GM12878 (cell line): ENCODE measurements at regions not wholly inside any gene's neighbourhood (a gene's known extent, or its start where the extent isn't known, plus 50 kb on each side); places are given as distances from the start of the nearest gene placed in this dataset.

Experiments
- ATAC-seq: fragments of 200-7000 bp; cut with Tn5 transposase; 3 replicates; pipeline ENCODE4 v1.9.1; 2020; ENCODE audit warnings: mild to moderate bottlenecking, moderate library complexity
- BruUV-seq: library from RNA; stranded (reverse); fragments of 400-500 nt; replicated peaks from 2 replicates; lab custom pipeline; 2021; lab: Mats Ljungman, UMichigan
- CTCF ChIA-PET: fragments of 300-600 bp; sonication (Branson Sonifier 250); formaldehyde crosslinking; extraction: SDS; loops from one replicate; lab custom pipeline; 2021; ENCODE audit warnings: inconsistent platforms; lab: Yijun Ruan, JAX
- POLR2A ChIA-PET: fragments of 350-600 bp; formaldehyde crosslinking; extraction: SDS; loops from one replicate; lab custom pipeline; 2021; ENCODE audit warnings: inconsistent platforms; lab: Charles Lee
- RAD21 ChIA-PET: fragments of 300-600 bp; sonication (Branson Sonifier 250); formaldehyde crosslinking; loops from one replicate; lab custom pipeline; 2023; ENCODE audit warnings: antibody characterized with exemption; ENCODE audit not compliant: unreplicated experiment; lab: Charles Lee
- SMC1A ChIA-PET: fragments of 300-600 bp; sonication (Branson Sonifier 250); formaldehyde crosslinking; loops from one replicate; lab custom pipeline; 2023; ENCODE audit not compliant: unreplicated experiment, uncharacterized antibody; lab: Charles Lee
- DNase-seq: peaks from one replicate; pipeline ENCODE4 v3.0.0-alpha.2; 2011; ENCODE audit warnings: low read depth, low spot score
- FAIRE-seq: peaks from 3 replicates; lab custom pipeline; 2011; peaks lifted over from hg19 to GRCh38; lab: Jason Lieb, UNC
- H2AFZ ChIP-seq: 2 replicates; pipeline ENCODE4 v1.6.0; 2011; ENCODE audit warnings: low read depth, low read length, control low read depth; ENCODE audit not compliant: control insufficient read depth
- H3K27ac ChIP-seq: 2 replicates; pipeline ENCODE4 v1.5.1; 2011; ENCODE audit warnings: control low read depth; ENCODE audit not compliant: control insufficient read depth, insufficient read depth
- H3K27me3 ChIP-seq, 2 experiments: replicated peaks in 1 of 2; 2 replicates each; pipeline versions ENCODE4 v1.6.0 to v1.6.1; 2011; ENCODE audit warnings: low read length in 1 of 2; ENCODE audit not compliant: control insufficient read depth in 2 of 2, insufficient read depth in 2 of 2
- H3K36me3 ChIP-seq, 2 experiments: 2 replicates each; pipeline ENCODE4 v1.5.1; 2011; ENCODE audit warnings: low read length in 1 of 2; ENCODE audit not compliant: control insufficient read depth in 2 of 2, insufficient read depth in 2 of 2
- H3K4me1 ChIP-seq: 2 replicates; pipeline ENCODE4 v1.6.1; 2011; ENCODE audit warnings: mild to moderate bottlenecking, low read length, moderate library complexity, mixed read lengths; ENCODE audit not compliant: control insufficient read depth, insufficient read depth
- H3K4me2 ChIP-seq: 2 replicates; pipeline ENCODE4 v1.6.0; 2011; ENCODE audit warnings: control low read depth; ENCODE audit not compliant: control insufficient read depth, insufficient read depth
- H3K4me3 ChIP-seq: fragments of 200-600 bp; sonication (generic); 2 replicates; pipeline ENCODE4 v1.5.1; 2016
- H3K79me2 ChIP-seq: 2 replicates; pipeline ENCODE4 v1.6.0; 2011; ENCODE audit warnings: low read length; ENCODE audit not compliant: control insufficient read depth, insufficient read depth
- H3K9ac ChIP-seq: 2 replicates; pipeline ENCODE4 v1.8.0; 2011; ENCODE audit warnings: low read length, control low read depth, mixed read lengths; ENCODE audit not compliant: control insufficient read depth, insufficient read depth
- H3K9me3 ChIP-seq: replicated peaks from 3 replicates; pipeline ENCODE4 v1.5.1; 2011; ENCODE audit warnings: mild to moderate bottlenecking, low read length; ENCODE audit not compliant: control insufficient read depth, insufficient read depth
- H4K20me1 ChIP-seq: 2 replicates; pipeline ENCODE4 v1.6.0; 2011; ENCODE audit not compliant: control insufficient read depth, insufficient read depth
- BMI1 ChIP-seq: fragments of 450-650 bp; IDR thresholded peaks from 2 replicates; pipeline ENCODE4 v1.6.1; 2016; ENCODE audit warnings: mild to moderate bottlenecking, moderate library complexity, borderline replicate concordance
- ETV6 ChIP-seq, 2 experiments: fragments of 450-650 bp in 1 of 2; IDR thresholded peaks in 1 of 2; conservative IDR thresholded peaks in 1 of 2; 2 replicates each; pipeline ENCODE4 v1.6.1; 2014; ENCODE audit warnings: antibody characterized with exemption in 1 of 2, borderline replicate concordance in 1 of 2, low read depth in 1 of 2, mild to moderate bottlenecking in 1 of 2, moderate library complexity in 1 of 2
- GATAD2B ChIP-seq: fragments of 450-650 bp; conservative IDR thresholded peaks from 2 replicates; pipeline ENCODE4 v1.6.1; 2017; ENCODE audit warnings: low read depth, mild to moderate bottlenecking, moderate library complexity
- IRF4 ChIP-seq: IDR thresholded peaks from 2 replicates; pipeline ENCODE4 v1.6.1; 2011; ENCODE audit warnings: low read depth, low read length
- MTA3 ChIP-seq: IDR thresholded peaks from 2 replicates; pipeline ENCODE4 v1.6.1; 2012; ENCODE audit warnings: low read length, inconsistent platforms, borderline replicate concordance
- SMC3 ChIP-seq: IDR thresholded peaks from 2 replicates; pipeline ENCODE4 v1.6.1; 2011; ENCODE audit warnings: low read length, improper control_type of control experiment, borderline replicate concordance
- TBL1XR1 ChIP-seq: IDR thresholded peaks from 2 replicates; pipeline ENCODE4 v1.6.1; 2012; ENCODE audit warnings: low read depth, low read length, improper control_type of control experiment
- YY1 ChIP-seq: IDR thresholded peaks from 2 replicates; pipeline ENCODE4 v1.6.1; 2011; ENCODE audit warnings: low read depth, mild to moderate bottlenecking, low read length
- WGBS: methylation state at CpG from one replicate; pipeline ENCODE4 v1.1.6; 2016; ENCODE audit warnings: low lambda C conversion rate; ENCODE audit not compliant: insufficient replicate concordance, insufficient coverage; ENCODE audit errors: missing lambda C conversion rate; 5-methylcytosine and 5-hydroxymethylcytosine counted together
- in situ Hi-C: fragments of 300-500 bp; cut with MboI; formaldehyde crosslinking; loops from 9 replicates; pipeline ENCODE4 v1.14.3; 2018; ENCODE audit warnings: mixed read lengths
- intact Hi-C: fragments of 100-400 bp; cut with micrococcal nuclease; formaldehyde crosslinking; loops from one replicate; pipeline ENCODE4 v1.14.2; 2022; ENCODE audit not compliant: unreplicated experiment
- TF ChIP-seq, protein P1 (sequence below): IDR thresholded peaks from 2 replicates; pipeline ENCODE4 v1.6.1; 2011; ENCODE audit warnings: low read depth, mild to moderate bottlenecking, low read length, moderate library complexity, borderline replicate concordance; ENCODE audit errors: extremely low read depth
- TF ChIP-seq, protein P2 (sequence below): fragments of 450-650 bp; formaldehyde crosslinking; IDR thresholded peaks from 2 replicates; pipeline ENCODE4 v1.5.0; 2022; ENCODE audit warnings: mild to moderate bottlenecking, missing genetic modification characterization

DNA sequence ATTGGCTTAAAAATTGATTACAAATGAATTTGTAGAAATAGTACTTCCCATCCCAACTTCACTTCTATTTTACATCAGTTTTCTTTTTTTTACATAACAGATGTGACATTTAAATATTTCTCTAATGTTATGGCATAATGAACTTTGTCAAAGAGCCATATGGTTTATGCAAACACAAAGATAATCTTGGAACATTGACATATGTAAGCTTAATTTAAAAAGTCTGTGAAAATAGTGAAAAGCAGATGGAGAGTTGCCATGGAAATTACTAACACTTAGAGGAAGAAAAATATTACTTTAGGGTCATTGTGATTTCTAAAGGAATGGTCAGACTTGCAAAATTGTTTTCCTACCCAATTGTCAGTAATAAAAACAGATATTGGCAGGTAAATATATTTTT is 232.4 kb downstream of the AEBP2 start (continued):
- TF ChIP-seq ETV6 (conservative IDR thresholded peaks at IDR 0.05 in 1 of 2, IDR thresholded peaks at IDR 0.05 in 1 of 2; ENCODE audit: borderline replicate concordance in 1 of 2, low read depth in 1 of 2) (no peak), YY1 (no peak), TBL1XR1 (no peak)
- TF ChIP-seq, all 136 proteins: peak for 0

DNA sequence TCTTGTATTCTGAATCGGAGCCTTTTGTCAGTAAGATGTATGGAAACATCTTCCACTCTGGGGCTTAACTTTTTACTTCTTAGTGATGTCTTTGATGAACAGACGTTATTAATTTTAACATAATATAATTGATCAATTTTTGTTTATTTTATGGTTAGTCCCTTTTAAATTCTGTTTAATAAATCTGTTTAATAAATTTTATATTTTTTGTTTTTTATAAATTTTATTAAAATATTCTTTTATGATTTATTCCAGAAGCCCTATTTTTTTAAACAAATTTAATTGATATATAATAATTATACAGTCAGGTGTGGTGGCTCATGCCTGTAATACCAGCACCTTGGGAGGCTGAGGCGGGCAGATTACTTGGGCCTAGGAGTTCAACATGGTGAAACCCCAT is 235.1 kb downstream of the AEBP2 start:
- ATAC-seq: no peak
- BruUV-seq: no TSS peak
- Histone ChIP-seq H3K9ac (no peak overlapping the region), H3K27ac (no peak overlapping the region), H3K36me3 (no peaks in the 10 kb centered on the region), H3K4me1 (no peaks in the 10 kb centered on the region), H4K20me1 (no peaks in the 10 kb centered on the region), H3K4me3 (no peak overlapping the region), H3K79me2 (no peaks in the 10 kb centered on the region), H3K9me3 (no peaks in the 10 kb centered on the region)
- intact Hi-C loops: no loop called here
- POLR2A ChIA-PET: no interaction called here
- no peak for FAIRE-seq
- RAD21 ChIA-PET: no interaction called here
- in situ Hi-C loops: no loop called here
- TF ChIP-seq BMI1 (no peak), IRF4 (no peak), GATAD2B (no peak), SMC3 (no peak), MTA3 (no peak)
- TF ChIP-seq, protein P1, sequence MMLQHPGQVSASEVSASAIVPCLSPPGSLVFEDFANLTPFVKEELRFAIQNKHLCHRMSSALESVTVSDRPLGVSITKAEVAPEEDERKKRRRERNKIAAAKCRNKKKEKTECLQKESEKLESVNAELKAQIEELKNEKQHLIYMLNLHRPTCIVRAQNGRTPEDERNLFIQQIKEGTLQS: no peak
- TF ChIP-seq, protein P2, sequence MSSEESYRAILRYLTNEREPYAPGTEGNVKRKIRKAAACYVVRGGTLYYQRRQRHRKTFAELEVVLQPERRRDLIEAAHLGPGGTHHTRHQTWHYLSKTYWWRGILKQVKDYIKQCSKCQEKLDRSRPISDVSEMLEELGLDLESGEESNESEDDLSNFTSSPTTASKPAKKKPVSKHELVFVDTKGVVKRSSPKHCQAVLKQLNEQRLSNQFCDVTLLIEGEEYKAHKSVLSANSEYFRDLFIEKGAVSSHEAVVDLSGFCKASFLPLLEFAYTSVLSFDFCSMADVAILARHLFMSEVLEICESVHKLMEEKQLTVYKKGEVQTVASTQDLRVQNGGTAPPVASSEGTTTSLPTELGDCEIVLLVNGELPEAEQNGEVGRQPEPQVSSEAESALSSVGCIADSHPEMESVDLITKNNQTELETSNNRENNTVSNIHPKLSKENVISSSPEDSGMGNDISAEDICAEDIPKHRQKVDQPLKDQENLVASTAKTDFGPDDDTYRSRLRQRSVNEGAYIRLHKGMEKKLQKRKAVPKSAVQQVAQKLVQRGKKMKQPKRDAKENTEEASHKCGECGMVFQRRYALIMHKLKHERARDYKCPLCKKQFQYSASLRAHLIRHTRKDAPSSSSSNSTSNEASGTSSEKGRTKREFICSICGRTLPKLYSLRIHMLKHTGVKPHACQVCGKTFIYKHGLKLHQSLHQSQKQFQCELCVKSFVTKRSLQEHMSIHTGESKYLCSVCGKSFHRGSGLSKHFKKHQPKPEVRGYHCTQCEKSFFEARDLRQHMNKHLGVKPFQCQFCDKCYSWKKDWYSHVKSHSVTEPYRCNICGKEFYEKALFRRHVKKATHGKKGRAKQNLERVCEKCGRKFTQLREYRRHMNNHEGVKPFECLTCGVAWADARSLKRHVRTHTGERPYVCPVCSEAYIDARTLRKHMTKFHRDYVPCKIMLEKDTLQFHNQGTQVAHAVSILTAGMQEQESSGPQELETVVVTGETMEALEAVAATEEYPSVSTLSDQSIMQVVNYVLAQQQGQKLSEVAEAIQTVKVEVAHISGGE (CRISPR knock-in tag): no peak
- TF ChIP-seq, all 136 proteins: peak for 0
- H2AFZ ChIP-seq: no peak overlapping the region
- H3K27me3 ChIP-seq: no peaks in the 10 kb centered on the region
- ChIA-PET CTCF (no interaction called here), SMC1A (no interaction called here)
- WGBS: 63% methylated on average over 3 of the region's 3 CpGs
- DNase-seq: no peak
- H3K4me2 ChIP-seq: no peak overlapping the region
